ENCODE measurements at regions not wholly inside any gene's neighbourhood (a gene's known extent, or its start where the extent isn't known, plus 50 kb on each side); places are given as distances from the start of the nearest gene placed in this dataset.

DNA sequence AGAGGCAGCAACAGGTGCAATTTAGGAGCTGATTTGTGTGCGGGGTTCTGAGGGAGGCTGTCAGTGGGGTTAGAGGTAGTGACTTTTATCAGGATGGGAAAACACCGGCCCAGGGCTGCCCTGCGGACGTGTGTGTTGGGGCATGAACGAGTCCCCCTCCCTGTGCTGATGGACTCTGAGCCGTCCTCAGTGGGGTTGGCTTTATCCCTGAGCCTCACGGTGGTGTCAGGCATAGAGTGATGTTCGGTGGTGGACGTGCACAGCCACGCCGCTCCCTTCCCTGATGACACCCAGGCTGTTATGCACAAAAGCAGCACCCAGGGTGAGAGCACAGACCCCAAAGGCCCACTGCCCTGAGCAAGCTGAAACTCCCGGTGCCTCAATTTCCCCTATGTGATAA, 809.1 kb downstream of the BRD1 start:
- TF ChIP-seq, protein P1, sequence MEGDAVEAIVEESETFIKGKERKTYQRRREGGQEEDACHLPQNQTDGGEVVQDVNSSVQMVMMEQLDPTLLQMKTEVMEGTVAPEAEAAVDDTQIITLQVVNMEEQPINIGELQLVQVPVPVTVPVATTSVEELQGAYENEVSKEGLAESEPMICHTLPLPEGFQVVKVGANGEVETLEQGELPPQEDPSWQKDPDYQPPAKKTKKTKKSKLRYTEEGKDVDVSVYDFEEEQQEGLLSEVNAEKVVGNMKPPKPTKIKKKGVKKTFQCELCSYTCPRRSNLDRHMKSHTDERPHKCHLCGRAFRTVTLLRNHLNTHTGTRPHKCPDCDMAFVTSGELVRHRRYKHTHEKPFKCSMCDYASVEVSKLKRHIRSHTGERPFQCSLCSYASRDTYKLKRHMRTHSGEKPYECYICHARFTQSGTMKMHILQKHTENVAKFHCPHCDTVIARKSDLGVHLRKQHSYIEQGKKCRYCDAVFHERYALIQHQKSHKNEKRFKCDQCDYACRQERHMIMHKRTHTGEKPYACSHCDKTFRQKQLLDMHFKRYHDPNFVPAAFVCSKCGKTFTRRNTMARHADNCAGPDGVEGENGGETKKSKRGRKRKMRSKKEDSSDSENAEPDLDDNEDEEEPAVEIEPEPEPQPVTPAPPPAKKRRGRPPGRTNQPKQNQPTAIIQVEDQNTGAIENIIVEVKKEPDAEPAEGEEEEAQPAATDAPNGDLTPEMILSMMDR (conservative IDR thresholded peaks at IDR 0.05; ENCODE audit: low read length), result no peak
- no peak for TF ChIP-seq EZH2phosphoT487 (IDR thresholded peaks at IDR 0.05; ENCODE audit: borderline replicate concordance)
